ENCODE measurements at regions not wholly inside any gene's neighbourhood (a gene's known extent, or its start where the extent isn't known, plus 50 kb on each side); places are given as distances from the start of the nearest gene placed in this dataset.

DNA sequence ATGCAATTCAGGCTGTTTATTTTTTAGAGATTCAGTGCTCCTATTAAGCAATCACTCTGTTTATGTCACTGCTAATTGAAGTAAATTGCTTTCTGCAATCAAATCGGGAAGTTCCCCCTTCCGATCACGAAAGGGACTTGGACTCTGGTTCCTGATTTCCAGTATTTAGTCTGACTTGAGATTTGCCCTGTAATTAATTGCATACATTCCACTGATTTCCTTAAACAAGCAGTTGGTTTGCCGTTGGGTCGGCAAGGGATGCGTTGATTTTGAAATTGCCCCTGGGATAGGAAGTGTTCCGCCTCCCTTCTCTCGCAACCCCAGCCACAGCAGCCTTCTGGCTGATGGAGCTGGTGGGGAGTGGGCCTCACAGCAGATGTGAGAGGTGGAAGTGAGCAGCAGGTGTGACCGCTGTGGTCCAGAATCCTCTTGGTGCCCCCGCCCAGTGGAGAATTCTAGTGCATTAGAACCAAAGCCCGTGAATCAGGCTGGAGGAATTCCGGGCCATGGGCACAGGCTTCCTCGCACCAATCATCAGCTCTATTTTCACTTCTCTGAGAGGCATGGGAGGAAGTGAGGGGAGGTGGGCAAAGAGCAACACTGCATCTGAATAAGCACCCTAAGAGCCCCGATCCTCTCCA is 102.5 kb downstream of the SPRY4 start:
- DNase-seq (ENCODE audit: low read depth): no peak
- H3K4me3 ChIP-seq (ENCODE audit: control insufficient read depth, low read depth, low read length): no peak overlapping the region

DNA sequence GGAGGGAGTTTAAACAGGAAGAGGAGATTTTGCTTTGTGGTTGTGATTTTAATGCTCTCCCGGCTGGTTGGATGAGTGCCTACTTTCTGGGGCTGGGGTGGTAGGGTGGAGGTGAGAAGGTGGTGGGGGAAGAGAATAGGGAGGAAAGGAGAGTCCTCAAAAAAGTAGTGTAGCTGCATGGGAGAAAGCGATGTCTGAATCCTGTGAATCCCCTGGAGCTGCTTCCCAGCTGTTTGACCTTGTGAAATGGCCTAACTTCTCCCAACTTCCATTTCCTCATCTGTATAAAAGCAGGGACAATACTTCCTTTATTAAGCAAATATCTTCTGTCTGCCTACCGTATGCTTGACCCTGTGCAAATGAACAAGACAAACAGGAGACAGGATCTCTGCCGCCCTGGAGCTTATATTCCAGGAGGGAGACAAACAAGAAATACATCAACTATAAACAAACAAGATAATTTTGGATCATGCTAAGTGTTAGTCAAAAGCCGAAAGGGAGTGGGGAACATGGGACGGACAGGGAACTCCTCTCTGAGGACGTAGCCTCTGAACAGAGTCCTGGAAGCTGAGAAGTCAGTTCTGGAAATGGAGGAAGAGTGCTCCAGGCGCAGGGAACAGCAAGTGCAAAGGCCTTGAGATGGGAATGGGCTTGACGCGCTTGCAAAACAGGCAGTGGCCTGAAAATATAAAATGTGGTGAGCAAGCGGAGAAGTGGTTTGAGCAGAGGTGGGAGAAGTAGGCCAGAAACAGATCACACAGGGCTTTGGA is 103.5 kb downstream of the SPRY4 start:
- DNase-seq (ENCODE audit: low read depth): no peak
- TF ChIP-seq, protein P1, sequence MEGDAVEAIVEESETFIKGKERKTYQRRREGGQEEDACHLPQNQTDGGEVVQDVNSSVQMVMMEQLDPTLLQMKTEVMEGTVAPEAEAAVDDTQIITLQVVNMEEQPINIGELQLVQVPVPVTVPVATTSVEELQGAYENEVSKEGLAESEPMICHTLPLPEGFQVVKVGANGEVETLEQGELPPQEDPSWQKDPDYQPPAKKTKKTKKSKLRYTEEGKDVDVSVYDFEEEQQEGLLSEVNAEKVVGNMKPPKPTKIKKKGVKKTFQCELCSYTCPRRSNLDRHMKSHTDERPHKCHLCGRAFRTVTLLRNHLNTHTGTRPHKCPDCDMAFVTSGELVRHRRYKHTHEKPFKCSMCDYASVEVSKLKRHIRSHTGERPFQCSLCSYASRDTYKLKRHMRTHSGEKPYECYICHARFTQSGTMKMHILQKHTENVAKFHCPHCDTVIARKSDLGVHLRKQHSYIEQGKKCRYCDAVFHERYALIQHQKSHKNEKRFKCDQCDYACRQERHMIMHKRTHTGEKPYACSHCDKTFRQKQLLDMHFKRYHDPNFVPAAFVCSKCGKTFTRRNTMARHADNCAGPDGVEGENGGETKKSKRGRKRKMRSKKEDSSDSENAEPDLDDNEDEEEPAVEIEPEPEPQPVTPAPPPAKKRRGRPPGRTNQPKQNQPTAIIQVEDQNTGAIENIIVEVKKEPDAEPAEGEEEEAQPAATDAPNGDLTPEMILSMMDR (IDR thresholded peaks at IDR 0.05; ENCODE audit: control insufficient read depth, insufficient read depth, low read depth, low read length, missing control alignments): no peak
- H3K4me3 ChIP-seq (ENCODE audit: control insufficient read depth, low read depth, low read length): no peak overlapping the region

More for the DNA sequence above, 102.5 kb downstream of the SPRY4 start:
- TF ChIP-seq, protein P1 (IDR thresholded peaks at IDR 0.05; ENCODE audit: control insufficient read depth, insufficient read depth, low read depth, low read length, missing control alignments): no peak

DNA sequence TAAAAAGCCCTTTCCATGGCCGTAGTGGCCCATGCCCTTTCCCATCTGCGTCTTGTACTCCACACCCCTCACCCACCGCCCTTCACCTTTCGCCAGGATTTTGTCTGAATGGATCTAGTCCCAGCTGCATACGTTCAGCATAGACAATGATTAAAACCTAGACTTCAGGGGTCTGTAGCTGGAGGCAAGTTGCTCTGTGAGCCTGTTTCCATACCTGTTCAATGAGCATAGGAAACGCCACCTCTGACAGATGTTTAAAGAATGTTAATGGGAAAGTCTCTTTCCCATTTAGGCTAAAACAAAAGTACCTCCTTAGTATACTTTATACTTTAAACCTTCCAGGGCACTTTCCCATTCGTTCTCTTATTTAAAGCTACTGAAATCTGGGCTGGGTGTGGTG is 105.7 kb downstream of the SPRY4 start:
- no peak overlapping the region for H3K4me3 ChIP-seq (ENCODE audit: control insufficient read depth, low read depth, low read length)
- TF ChIP-seq, protein P1 (IDR thresholded peaks at IDR 0.05; ENCODE audit: control insufficient read depth, insufficient read depth, low read depth, low read length, missing control alignments): no peak
- no peak for DNase-seq (ENCODE audit: low read depth)

DNA sequence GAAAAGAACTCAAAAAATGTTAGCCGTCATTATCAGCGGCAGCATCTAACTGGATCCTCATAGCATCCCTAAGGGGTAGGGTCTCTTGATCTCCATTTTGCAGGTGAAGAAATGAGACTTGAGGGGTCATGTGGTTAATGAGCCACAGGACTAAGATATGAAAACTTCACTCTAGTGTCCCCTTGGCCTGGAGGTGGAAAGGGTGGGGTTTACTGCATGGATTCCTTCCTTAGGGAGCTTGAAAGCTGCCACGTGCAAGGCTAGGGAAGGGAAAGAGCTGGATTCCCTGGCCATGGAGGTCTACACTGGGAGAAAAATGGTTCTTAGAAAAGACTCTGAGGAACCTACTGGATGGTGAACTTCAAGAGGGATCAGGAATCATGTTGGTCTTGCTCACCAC is 107.9 kb downstream of the SPRY4 start:
- TF ChIP-seq, protein P1 (IDR thresholded peaks at IDR 0.05; ENCODE audit: control insufficient read depth, insufficient read depth, low read depth, low read length, missing control alignments): no peak
- DNase-seq (ENCODE audit: low read depth): no peak
- H3K4me3 ChIP-seq (ENCODE audit: control insufficient read depth, low read depth, low read length): no peak overlapping the region

DNA sequence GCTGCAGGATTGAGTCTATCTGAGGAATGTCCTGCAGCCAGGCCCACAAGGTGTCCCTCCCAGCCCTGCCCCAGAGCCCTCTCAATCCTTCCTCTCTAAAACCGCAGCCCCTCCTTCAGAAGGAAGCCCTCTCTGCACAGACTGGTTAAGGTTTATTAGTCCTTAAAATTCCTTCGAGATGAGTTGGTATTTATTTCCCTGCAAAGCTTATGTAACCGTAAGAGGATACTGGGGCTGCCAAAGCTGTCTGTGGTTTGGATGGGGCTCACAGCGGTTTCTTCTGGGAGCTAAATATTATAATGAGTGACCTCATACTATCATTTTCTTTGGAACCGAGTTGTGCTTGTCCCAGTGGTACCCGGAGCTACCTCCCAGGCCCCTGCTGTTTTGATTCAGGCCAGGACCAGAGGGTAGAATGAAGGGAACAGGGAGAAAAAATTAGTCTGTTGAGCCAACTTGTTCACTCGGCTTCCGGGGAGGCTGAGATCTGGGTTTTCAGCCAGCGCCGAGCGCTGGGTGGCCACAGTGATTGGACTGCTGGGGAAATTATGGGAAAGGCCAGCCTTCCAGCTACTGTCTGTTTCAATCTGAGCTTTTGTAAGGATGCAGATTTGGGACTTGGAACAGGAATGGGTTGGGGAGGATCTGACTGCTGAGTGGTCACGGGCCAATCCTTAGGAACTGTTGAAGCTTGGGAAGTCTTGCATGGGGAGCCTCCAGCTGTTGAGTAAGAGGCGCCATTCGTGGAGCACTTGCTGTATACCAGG is 107.5 kb downstream of the NDFIP1 start:
- DNase-seq (ENCODE audit: low read depth): peak; percentile 97
- TF ChIP-seq, protein P1 (IDR thresholded peaks at IDR 0.05; ENCODE audit: control insufficient read depth, insufficient read depth, low read depth, low read length, missing control alignments): peak; percentile 2
- peak overlapping the region; percentile 7 for H3K4me3 ChIP-seq (ENCODE audit: control insufficient read depth, low read depth, low read length)

DNA sequence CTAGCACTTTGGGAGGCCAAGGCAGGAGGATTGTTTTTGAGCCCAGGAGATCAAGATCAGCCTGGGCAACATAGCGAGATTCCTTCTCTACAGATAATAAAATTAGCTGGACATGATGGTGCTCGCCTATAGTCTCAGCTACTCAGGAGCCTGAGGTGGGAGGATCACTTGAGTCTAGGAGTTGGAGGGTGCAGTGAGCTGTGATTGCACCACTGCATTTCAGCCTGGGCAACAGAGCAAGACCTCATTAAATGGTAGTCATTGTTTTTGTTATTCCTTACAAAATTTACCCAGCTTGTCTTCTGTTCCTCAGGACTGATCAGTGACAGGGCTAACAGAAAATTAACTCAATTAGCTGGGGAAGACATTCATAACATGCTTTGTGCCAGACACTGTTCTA is 104.5 kb downstream of the NDFIP1 start:
- TF ChIP-seq, protein P1 (IDR thresholded peaks at IDR 0.05; ENCODE audit: control insufficient read depth, insufficient read depth, low read depth, low read length, missing control alignments): no peak
- H3K4me3 ChIP-seq (ENCODE audit: control insufficient read depth, low read depth, low read length): no peak overlapping the region
- DNase-seq (ENCODE audit: low read depth): no peak

Data from AG09309 (cell line).